GM12891 (cell line): ENCODE measurements at regions not wholly inside any gene's neighbourhood (a gene's known extent, or its start where the extent isn't known, plus 50 kb on each side); places are given as distances from the start of the nearest gene placed in this dataset.

Experiments used
- PAX5 ChIP-seq: IDR thresholded peaks from 2 replicates; pipeline ENCODE4 v1.6.1; 2011; ENCODE audit warnings: low read length, moderate library complexity, mild to moderate bottlenecking; ENCODE audit not compliant: insufficient read depth, severe bottlenecking
- POLR2A ChIP-seq: IDR thresholded peaks from 2 replicates; pipeline ENCODE4 v1.6.1; 2011; ENCODE audit warnings: low read depth, low read length, control low read depth
- POLR2AphosphoS5 ChIP-seq: IDR thresholded peaks from 2 replicates; pipeline ENCODE4 v1.6.1; 2011; ENCODE audit warnings: low read depth, low read length, control low read depth
- POU2F2 ChIP-seq: IDR thresholded peaks from 2 replicates; pipeline ENCODE4 v1.6.1; 2011; ENCODE audit warnings: low read depth, mild to moderate bottlenecking, control low read depth, low read length, moderate library complexity
- SPI1 ChIP-seq: IDR thresholded peaks from 2 replicates; pipeline ENCODE4 v1.6.1; 2011; ENCODE audit warnings: low read depth, low read length, control low read depth
- TAF1 ChIP-seq: IDR thresholded peaks from 2 replicates; pipeline ENCODE4 v1.6.1; 2011; ENCODE audit warnings: low read depth, low read length, control low read depth

DNA sequence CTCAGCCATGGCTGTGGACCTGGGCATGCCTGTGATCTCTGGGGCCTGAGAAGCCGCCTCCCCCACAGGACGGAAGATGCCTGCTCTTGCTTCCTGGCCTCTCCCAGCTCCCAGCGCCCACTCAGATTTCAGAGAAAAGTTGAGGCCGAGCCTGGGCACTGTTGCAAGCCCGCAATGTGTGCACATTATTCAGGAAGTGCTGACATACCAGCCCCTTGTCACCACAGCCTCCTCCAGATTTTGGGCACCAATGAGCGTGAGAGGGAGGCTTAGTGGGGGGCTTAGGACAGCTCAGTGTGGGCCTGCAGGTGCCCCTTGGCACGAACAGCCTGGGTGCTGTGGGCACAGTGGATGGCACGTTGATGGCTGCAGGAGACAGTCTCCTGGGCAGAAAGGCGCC is 1400.9 kb upstream of the ALCAM start:
- TF ChIP-seq POLR2A (no peak), SPI1 (no peak), POLR2AphosphoS5 (no peak), TAF1 (no peak), PAX5 (no peak), POU2F2 (no peak)
